ENCODE measurements at regions not wholly inside any gene's neighbourhood (a gene's known extent, or its start where the extent isn't known, plus 50 kb on each side); places are given as distances from the start of the nearest gene placed in this dataset.

GRCh38 chr6:23446469-23446967 lies 679.5 kb upstream of the NRSN1 start:
- DNase-seq (ENCODE audit: unreplicated experiment) = peak; percentile 47
- BruUV-seq (replicated peaks) = no TSS peak
- intact Hi-C loops (cut with micrococcal nuclease) = loop anchor here (2.0 to 10.0 kb wide), 2 partner anchors 1192 to 1850 kb away; no protein-coding TSS in a partner anchor
- ChIA-PET CTCF (interaction anchor here (0.6 to 1.2 kb wide), 19 partner anchors 9 to 1865 kb away, joined by 3 to 6 read pairs (median 4); partner anchors contain the start of gene SOX4), POLR2A (interaction anchor here (0.6 to 1.2 kb wide), 2 partner anchors 169 to 1017 kb away, joined by 3 read pairs; no protein-coding TSS in a partner anchor)
- H3K4me3 Mint-ChIP-seq (ENCODE audit: unreplicated experiment) = no peak overlapping the region
- H3K27ac Mint-ChIP-seq (ENCODE audit: low read depth, unreplicated experiment) = no peak overlapping the region
- H3K27me3 Mint-ChIP-seq (ENCODE audit: insufficient read depth, unreplicated experiment) = no peaks in the 10 kb centered on the region
- peak; percentile 41 for TF ChIP-seq CTCF (IDR thresholded peaks at IDR 0.05; ENCODE audit: unreplicated experiment)
- no peaks in the 10 kb centered on the region for H3K36me3 Mint-ChIP-seq (ENCODE audit: insufficient read depth, unreplicated experiment)
- no peaks in the 10 kb centered on the region for H3K4me1 Mint-ChIP-seq (ENCODE audit: insufficient read depth, unreplicated experiment)
- H3K9me3 Mint-ChIP-seq (ENCODE audit: unreplicated experiment) = no peaks in the 10 kb centered on the region

- intact Hi-C loops (cut with micrococcal nuclease) = loop anchor here (2.0 to 10.0 kb wide), 2 partner anchors 1193 to 1851 kb away; no protein-coding TSS in a partner anchor
- Mint-ChIP-seq H3K36me3 (ENCODE audit: insufficient read depth, unreplicated experiment) (no peaks in the 10 kb centered on the region), H3K4me3 (ENCODE audit: unreplicated experiment) (no peak overlapping the region), H3K27ac (ENCODE audit: low read depth, unreplicated experiment) (no peak overlapping the region), H3K9me3 (ENCODE audit: unreplicated experiment) (no peaks in the 10 kb centered on the region), H3K27me3 (ENCODE audit: insufficient read depth, unreplicated experiment) (no peaks in the 10 kb centered on the region), H3K4me1 (ENCODE audit: insufficient read depth, unreplicated experiment) (no peaks in the 10 kb centered on the region)
- no peak for TF ChIP-seq CTCF (IDR thresholded peaks at IDR 0.05; ENCODE audit: unreplicated experiment)
- DNase-seq (ENCODE audit: unreplicated experiment) = no peak
- POLR2A ChIA-PET = interaction anchor here (1.2 kb wide), 1 partner anchor 1018 kb away, joined by 3 read pairs; no protein-coding TSS in a partner anchor
- BruUV-seq (replicated peaks) = no TSS peak
- CTCF ChIA-PET = interaction anchor here (0.5 to 1.2 kb wide), 7 partner anchors 8 to 1859 kb away, joined by 3 to 5 read pairs (median 4); partner anchors contain the start of gene SOX4
Measured at GRCh38 chr6:23447731-23448130, 678.3 kb upstream of the NRSN1 start.

- H3K27ac Mint-ChIP-seq (ENCODE audit: low read depth, unreplicated experiment) = no peak overlapping the region
- H3K36me3 Mint-ChIP-seq (ENCODE audit: insufficient read depth, unreplicated experiment) = no peaks in the 10 kb centered on the region
- intact Hi-C loops (cut with micrococcal nuclease) = loop anchor here (10.0 kb wide), 1 partner anchor 1193 kb away; no protein-coding TSS in a partner anchor
- H3K4me3 Mint-ChIP-seq (ENCODE audit: unreplicated experiment) = no peak overlapping the region
- POLR2A ChIA-PET = no interaction called here
- H3K9me3 Mint-ChIP-seq (ENCODE audit: unreplicated experiment) = no peaks in the 10 kb centered on the region
- no peak for TF ChIP-seq CTCF (IDR thresholded peaks at IDR 0.05; ENCODE audit: unreplicated experiment)
- CTCF ChIA-PET = interaction anchor here (0.6 to 0.7 kb wide), 2 partner anchors 18 to 1860 kb away, joined by 4 to 5 read pairs; no protein-coding TSS in a partner anchor
- H3K27me3 Mint-ChIP-seq (ENCODE audit: insufficient read depth, unreplicated experiment) = no peaks in the 10 kb centered on the region
- BruUV-seq (replicated peaks) = no TSS peak
- no peak for DNase-seq (ENCODE audit: unreplicated experiment)
- H3K4me1 Mint-ChIP-seq (ENCODE audit: insufficient read depth, unreplicated experiment) = no peaks in the 10 kb centered on the region
Measured at GRCh38 chr6:23448281-23448680, 677.7 kb upstream of the NRSN1 start.

- POLR2A ChIA-PET = no interaction called here
- Mint-ChIP-seq H3K4me1 (ENCODE audit: insufficient read depth, unreplicated experiment) (no peaks in the 10 kb centered on the region), H3K27ac (ENCODE audit: low read depth, unreplicated experiment) (no peak overlapping the region), H3K36me3 (ENCODE audit: insufficient read depth, unreplicated experiment) (no peaks in the 10 kb centered on the region), H3K27me3 (ENCODE audit: insufficient read depth, unreplicated experiment) (no peaks in the 10 kb centered on the region), H3K9me3 (ENCODE audit: unreplicated experiment) (no peaks in the 10 kb centered on the region), H3K4me3 (ENCODE audit: unreplicated experiment) (no peak overlapping the region)
- TF ChIP-seq CTCF (IDR thresholded peaks at IDR 0.05; ENCODE audit: unreplicated experiment) = no peak
- BruUV-seq (replicated peaks) = no TSS peak
- CTCF ChIA-PET = interaction anchor here (0.6 to 1.6 kb wide), 3 partner anchors 8 to 1092 kb away, joined by 3 read pairs; no protein-coding TSS in a partner anchor
- intact Hi-C loops (cut with micrococcal nuclease) = no loop called here
- DNase-seq (ENCODE audit: unreplicated experiment) = peak; percentile 16
Measured at GRCh38 chr6:23454080-23454976, 671.7 kb upstream of the NRSN1 start.
